OCI-LY7 (cell line): ENCODE measurements at regions not wholly inside any gene's neighbourhood (a gene's known extent, or its start where the extent isn't known, plus 50 kb on each side); places are given as distances from the start of the nearest gene placed in this dataset.

ENCODE experiments used
- BruUV-seq: library from RNA; stranded (reverse); fragments of 400-500 nt; replicated peaks from 2 replicates; lab custom pipeline; 2021; lab: Mats Ljungman, UMichigan
- CTCF ChIA-PET: fragments of 300-600 bp; sonication (Branson Sonifier 250); formaldehyde crosslinking; loops from one replicate; lab custom pipeline; 2022; ENCODE audit warnings: antibody characterized with exemption; ENCODE audit not compliant: unreplicated experiment; lab: Charles Lee
- POLR2A ChIA-PET: fragments of 300-600 bp; sonication (Branson Sonifier 250); formaldehyde crosslinking; loops from one replicate; lab custom pipeline; 2022; ENCODE audit warnings: antibody characterized with exemption; lab: Charles Lee
- DNase-seq: peaks from one replicate; pipeline ENCODE4 v3.0.0-alpha.2; 2015; ENCODE audit warnings: low spot score
- H2AFZ ChIP-seq: fragments of 200-600 bp; sonication (generic), shearing (Covaris generic); 2 replicates; pipeline ENCODE4 v1.6.1; 2014; ENCODE audit warnings: mild to moderate bottlenecking, antibody characterized with exemption, low read length, moderate library complexity
- H3K27ac ChIP-seq: fragments of 200-600 bp; sonication (generic); 2 replicates; pipeline ENCODE4 v1.5.1; 2014; ENCODE audit warnings: mixed run types, low read depth, mild to moderate bottlenecking, moderate library complexity, low read length, inconsistent platforms; ENCODE audit not compliant: poor library complexity, severe bottlenecking
- H3K36me3 ChIP-seq: fragments of 200-600 bp; sonication (generic); 2 replicates; pipeline ENCODE4 v1.6.1; 2014; ENCODE audit warnings: mild to moderate bottlenecking, antibody characterized with exemption, low read length, moderate library complexity, mixed read lengths; ENCODE audit not compliant: insufficient read depth
- H3K4me1 ChIP-seq: fragments of 200-600 bp; sonication (generic); 2 replicates; pipeline ENCODE4 v1.5.1; 2014; ENCODE audit warnings: mild to moderate bottlenecking, low read length; ENCODE audit not compliant: insufficient read depth, poor library complexity, severe bottlenecking
- H3K4me2 ChIP-seq: fragments of 200-600 bp; sonication (generic); 2 replicates; pipeline ENCODE4 v1.6.1; 2014; ENCODE audit warnings: mild to moderate bottlenecking, low read length
- H3K4me3 ChIP-seq: fragments of 200-600 bp; sonication (generic); 2 replicates; pipeline ENCODE4 v1.5.1; 2014; ENCODE audit warnings: mild to moderate bottlenecking, low read depth, low read length; ENCODE audit not compliant: poor library complexity, severe bottlenecking
- H3K79me2 ChIP-seq: fragments of 200-600 bp; sonication (generic); 2 replicates; pipeline ENCODE4 v1.6.1; 2016; ENCODE audit warnings: low read depth, mild to moderate bottlenecking, low read length, moderate library complexity, mixed read lengths; ENCODE audit not compliant: insufficient read depth
- H3K9me2 ChIP-seq: fragments of 200-600 bp; sonication (generic); 2 replicates; pipeline ENCODE4 v1.6.1; 2016; ENCODE audit warnings: mild to moderate bottlenecking, low read length, mixed read lengths; ENCODE audit not compliant: insufficient read depth
- H3K9me3 ChIP-seq: fragments of 200-600 bp; sonication (generic); 2 replicates; pipeline ENCODE4 v1.6.1; 2014; ENCODE audit warnings: mild to moderate bottlenecking, mixed run types, low read length, mixed read lengths
- H4K20me1 ChIP-seq: fragments of 200-600 bp; sonication (generic); 2 replicates; pipeline ENCODE4 v1.6.1; 2014; ENCODE audit warnings: mild to moderate bottlenecking, antibody characterized with exemption, low read length, moderate library complexity, mixed read lengths; ENCODE audit not compliant: insufficient read depth
- CTCF ChIP-seq: fragments of 200-600 bp; sonication (generic); conservative IDR thresholded peaks from 2 replicates; pipeline ENCODE4 v1.5.1; 2014; ENCODE audit warnings: mild to moderate bottlenecking, antibody characterized with exemption, low read length, moderate library complexity, mixed read lengths
- EZH2phosphoT487 ChIP-seq: fragments of 200-600 bp; sonication (generic); IDR thresholded peaks from 2 replicates; pipeline ENCODE4 v1.6.1; 2018; ENCODE audit warnings: low read depth, borderline replicate concordance, mild to moderate bottlenecking, mixed run types, antibody characterized with exemption, low read length, moderate library complexity, mixed read lengths
- intact Hi-C: fragments of 100-400 bp; cut with micrococcal nuclease; formaldehyde crosslinking; loops from one replicate; pipeline ENCODE4 v1.10.0; 2022; ENCODE audit not compliant: unreplicated experiment

- Histone ChIP-seq H2AFZ (no peak overlapping the region), H3K36me3 (no peaks in the 10 kb centered on the region), H3K4me1 (no peaks in the 10 kb centered on the region), H3K9me3 (no peaks in the 10 kb centered on the region), H3K9me2 (no peaks in the 10 kb centered on the region), H4K20me1 (no peaks in the 10 kb centered on the region), H3K27ac (no peak overlapping the region), H3K4me3 (no peak overlapping the region), H3K79me2 (no peaks in the 10 kb centered on the region), H3K4me2 (no peak overlapping the region)
- DNase-seq = no peak
- POLR2A ChIA-PET = no interaction called here
- no TSS peak for BruUV-seq
- TF ChIP-seq EZH2phosphoT487 = no peak
- TF ChIP-seq CTCF = no peak
- CTCF ChIA-PET = no interaction called here
- intact Hi-C loops = no loop called here
Observed at GRCh38 chr6:114580882-114581281, 238.1 kb upstream of the HS3ST5 start.

- CTCF ChIA-PET = no interaction called here
- POLR2A ChIA-PET = no interaction called here
- TF ChIP-seq EZH2phosphoT487 (no peak), CTCF (no peak)
- Histone ChIP-seq H3K4me1 (no peaks in the 10 kb centered on the region), H3K36me3 (no peaks in the 10 kb centered on the region), H3K4me2 (no peak overlapping the region), H2AFZ (no peak overlapping the region), H3K9me2 (no peaks in the 10 kb centered on the region), H3K27ac (no peak overlapping the region), H3K4me3 (no peak overlapping the region), H4K20me1 (no peaks in the 10 kb centered on the region), H3K9me3 (no peaks in the 10 kb centered on the region), H3K79me2 (no peaks in the 10 kb centered on the region)
- intact Hi-C loops = no loop called here
- no TSS peak for BruUV-seq
- no peak for DNase-seq
Observed at GRCh38 chr6:114579486-114579885, 236.7 kb upstream of the HS3ST5 start.

- POLR2A ChIA-PET = interaction anchor here (0.5 to 1.1 kb wide), 2 partner anchors 9 to 11 kb away, joined by 3 read pairs; no protein-coding TSS in a partner anchor
Observed at GRCh38 chr6:114577109-114577508, 234.3 kb upstream of the HS3ST5 start.

More at GRCh38 chr6:114577109-114577508, 234.3 kb upstream of the HS3ST5 start:
- intact Hi-C loops = no loop called here
- no peaks in the 10 kb centered on the region for H3K9me2 ChIP-seq
- no TSS peak for BruUV-seq
- no peaks in the 10 kb centered on the region for H3K79me2 ChIP-seq
- H3K9me3 ChIP-seq = no peaks in the 10 kb centered on the region
- H3K27ac ChIP-seq = no peak overlapping the region
- no peak overlapping the region for H3K4me2 ChIP-seq
- no peak for TF ChIP-seq EZH2phosphoT487
- no peak for TF ChIP-seq CTCF
- no peak overlapping the region for H3K4me3 ChIP-seq
- H4K20me1 ChIP-seq = no peaks in the 10 kb centered on the region
- no peak for DNase-seq
- no peaks in the 10 kb centered on the region for H3K36me3 ChIP-seq
- CTCF ChIA-PET = no interaction called here
- no peak overlapping the region for H2AFZ ChIP-seq
- no peaks in the 10 kb centered on the region for H3K4me1 ChIP-seq
